ENCODE measurements at regions not wholly inside any gene's neighbourhood (a gene's known extent, or its start where the extent isn't known, plus 50 kb on each side); places are given as distances from the start of the nearest gene placed in this dataset.
"Not testable (repeated sequence)": the region's sequence is repeated elsewhere in the genome, so short reads cannot be mapped to it uniquely, and the experiment has no call there.

DNA sequence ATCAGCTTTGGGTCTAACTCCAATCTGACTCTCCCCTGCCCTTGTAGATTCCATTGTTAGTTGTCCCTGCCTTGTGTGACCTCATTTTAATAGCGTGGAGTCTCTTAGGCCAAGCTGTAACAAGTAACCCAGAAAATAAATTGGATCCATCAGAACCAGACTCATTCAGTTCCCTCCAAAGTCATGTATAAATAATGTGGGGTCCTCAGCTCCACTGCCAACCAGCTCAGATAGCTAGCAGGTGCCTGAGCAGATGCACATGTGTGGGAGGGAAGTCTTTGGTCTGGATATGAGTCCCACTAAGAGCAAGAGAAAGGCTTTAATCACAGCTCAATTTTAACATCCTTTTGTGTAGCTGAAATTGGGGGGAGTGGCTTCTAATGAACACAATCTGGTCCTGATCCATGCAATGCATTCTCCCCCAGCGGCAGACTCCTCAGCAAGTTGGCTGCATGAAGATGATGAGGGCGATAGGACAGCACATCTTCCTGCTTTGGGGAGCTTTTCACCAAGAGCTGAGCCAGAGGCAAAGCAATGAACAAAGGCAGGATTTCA lies 151.6 kb downstream of the ABCC12 start:
- DNase-seq (ENCODE audit: low read depth) = no peak

DNA sequence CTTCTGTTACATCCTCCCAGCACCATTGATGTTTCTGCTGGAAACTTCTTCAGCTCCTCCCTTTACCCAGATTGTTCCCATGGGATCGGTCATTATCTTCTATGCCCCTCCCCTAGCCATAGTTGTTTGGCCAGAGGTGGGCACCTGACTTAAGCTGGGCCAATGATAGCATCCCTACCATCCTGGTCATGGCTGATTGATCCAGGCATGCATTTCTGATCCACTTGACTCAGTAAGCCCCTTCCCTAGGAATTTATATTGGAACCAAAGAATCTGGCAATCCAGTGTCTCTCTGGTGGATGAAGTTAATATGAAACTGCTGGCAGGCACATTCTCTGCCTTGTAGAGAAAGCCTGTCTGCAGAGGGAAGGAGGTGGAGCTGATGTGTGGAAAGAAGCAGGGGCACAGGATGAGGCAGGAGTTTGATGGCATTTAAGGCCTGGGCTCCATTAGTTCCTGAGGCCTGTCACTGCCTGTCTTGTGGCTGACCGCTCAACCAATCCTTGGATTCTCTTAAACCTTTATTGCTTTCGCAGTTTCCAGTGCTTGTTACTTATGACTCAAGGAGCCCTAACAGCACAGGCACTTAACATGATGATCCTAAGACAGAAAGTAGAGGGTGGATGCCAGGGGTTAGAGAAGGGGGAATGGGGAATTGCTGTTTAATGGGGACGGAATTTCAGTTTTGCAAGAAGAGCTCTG lies 152.4 kb downstream of the ABCC12 start:
- DNase-seq (ENCODE audit: low read depth) = peak; percentile 28

DNA sequence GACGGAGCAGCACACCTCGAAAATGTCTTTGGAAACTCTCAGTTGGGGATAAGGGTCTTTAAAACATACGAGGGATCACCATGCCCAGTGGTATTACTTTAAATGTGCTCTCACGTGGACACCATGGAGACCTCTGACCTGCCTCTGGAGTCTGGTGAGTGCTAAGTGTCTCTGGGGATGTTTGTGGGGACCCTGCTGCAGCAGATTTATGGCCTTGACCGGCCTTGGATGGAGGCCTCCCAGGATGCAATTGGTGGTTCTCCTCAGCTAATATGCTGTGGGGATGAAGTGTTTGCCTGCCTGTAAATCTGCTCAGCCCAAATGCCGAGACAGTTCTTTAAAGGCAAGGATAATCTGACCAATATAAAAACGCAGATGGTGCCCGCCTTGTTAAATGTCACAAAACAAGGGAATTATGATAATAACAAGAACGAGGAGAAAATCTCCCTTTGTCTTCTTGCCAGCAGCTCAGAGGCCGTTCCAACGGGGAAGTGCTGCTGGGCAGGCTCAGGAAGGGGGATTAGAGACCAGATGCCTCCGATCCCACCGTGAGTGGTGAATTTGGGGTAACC lies 154.4 kb downstream of the ABCC12 start:
- no peak for DNase-seq (ENCODE audit: low read depth)

DNA sequence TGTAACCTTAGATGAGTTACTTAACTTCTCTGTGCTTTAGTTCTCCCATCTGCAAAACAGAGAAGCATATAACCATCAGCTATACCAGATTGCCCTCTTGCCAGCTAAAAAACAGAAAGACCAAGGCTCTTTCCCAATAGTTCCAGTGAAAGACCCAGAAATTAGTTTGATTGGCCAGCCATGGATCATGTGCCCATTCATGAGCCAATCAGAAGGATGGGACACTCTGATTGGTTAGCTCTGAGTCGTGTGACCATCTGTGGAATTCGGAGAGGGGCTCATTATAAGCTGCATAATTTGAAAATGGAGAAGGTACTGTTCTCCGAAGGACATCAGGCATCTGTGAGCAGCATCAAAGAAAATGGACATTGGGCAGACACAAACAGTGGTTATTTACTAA lies 155.2 kb downstream of the ABCC12 start:
- DNase-seq (ENCODE audit: low read depth) = no peak

DNA sequence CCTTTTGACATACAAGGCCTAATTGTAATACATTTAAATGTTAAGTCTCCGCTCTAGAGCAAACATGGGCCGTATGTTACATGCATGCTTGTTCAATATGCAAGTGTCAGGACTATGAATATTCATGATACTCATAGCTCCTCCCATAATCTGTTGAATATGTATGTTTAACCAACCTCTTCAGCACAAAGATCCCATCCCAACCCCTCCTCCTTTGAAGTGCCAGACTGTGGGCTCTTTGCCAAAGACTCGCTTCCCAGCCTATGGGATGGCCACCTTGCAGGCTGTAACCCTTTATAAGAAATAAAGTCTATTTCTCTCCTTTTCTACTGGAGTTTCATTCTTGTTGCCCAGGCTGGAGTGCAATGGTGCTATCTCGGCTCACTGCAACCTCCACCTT lies 156.2 kb downstream of the ABCC12 start:
- DNase-seq (ENCODE audit: low read depth) = no peak

DNA sequence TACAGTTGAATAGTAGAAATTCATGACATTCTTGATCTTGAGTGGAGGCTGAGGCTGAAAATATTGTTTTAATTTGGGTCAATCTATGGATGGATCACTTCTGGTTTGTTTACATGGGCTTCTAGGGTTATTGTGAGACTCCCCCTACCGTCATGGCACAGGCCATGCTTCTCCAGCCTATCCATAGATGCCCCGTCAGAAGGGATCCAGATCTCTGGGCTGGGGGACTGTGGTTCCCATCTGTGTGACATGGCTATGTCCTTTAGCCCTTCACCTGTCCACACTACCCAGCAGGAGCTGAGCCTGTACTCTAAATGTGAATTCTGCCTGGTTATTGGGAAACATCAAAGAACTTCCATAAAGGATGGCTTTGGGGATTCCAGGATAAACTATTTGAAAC lies 160.4 kb downstream of the ABCC12 start:
- no peak for DNase-seq (ENCODE audit: low read depth)

DNA sequence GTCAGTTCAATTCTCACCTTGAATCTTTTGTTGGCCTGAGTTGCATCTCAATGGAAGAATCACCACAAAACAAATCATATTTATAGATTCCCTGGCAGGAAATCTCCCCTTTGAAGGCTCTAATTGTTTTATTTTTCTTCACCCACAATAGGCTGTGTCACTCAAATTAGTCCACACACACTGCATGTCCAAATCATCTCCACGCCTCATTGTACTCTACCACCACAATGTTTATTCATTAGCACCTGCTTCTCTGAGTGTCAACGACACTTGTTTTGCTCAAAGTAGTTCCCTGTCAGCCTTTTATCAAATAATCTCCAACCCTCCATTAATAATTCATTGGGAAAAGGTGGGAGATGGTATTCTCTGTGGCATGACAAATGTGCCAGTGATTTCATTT lies 164.3 kb downstream of the ABCC12 start:
- no peak for DNase-seq (ENCODE audit: low read depth)

DNA sequence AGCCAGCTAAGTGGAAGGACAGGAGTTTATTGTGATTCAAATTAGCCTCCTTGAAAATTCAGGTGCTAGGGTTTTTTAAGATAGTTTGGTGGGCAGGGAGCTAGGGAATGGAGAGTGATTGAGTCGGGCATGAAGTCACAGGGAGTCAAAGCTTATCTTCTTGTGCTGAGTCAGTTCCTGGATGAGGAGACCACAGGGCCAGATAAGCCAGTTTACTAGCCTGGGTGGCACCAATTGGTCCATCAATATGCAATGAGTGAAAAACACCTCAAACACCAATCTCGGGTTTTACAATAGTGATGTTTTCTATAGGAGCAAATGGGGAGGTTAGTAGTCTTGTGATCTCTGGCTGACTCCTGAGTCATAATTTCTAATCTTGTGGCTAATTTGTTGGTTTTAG lies 165.1 kb downstream of the ABCC12 start:
- DNase-seq (ENCODE audit: low read depth) = peak; percentile 62

DNA sequence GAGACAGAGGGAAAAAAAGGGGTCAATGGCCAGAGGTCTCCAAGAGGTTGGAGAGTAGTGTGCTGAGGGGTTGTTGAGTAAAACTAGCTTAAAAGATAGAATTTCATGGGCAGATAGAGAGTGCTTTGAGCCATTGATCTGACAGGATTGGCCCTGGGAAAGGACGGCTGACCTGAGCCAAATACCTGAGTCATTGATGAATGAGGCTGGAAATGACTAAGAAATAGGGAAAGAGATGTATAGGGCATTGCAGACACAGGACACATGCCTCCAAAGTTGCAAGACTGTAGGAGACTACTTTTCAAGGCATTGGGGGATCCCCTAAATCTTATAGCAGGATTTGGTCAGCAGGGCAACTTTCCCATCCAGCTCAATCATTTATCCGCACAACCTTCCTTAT lies 168.7 kb downstream of the ABCC12 start:
- no peak for DNase-seq (ENCODE audit: low read depth)

DNA sequence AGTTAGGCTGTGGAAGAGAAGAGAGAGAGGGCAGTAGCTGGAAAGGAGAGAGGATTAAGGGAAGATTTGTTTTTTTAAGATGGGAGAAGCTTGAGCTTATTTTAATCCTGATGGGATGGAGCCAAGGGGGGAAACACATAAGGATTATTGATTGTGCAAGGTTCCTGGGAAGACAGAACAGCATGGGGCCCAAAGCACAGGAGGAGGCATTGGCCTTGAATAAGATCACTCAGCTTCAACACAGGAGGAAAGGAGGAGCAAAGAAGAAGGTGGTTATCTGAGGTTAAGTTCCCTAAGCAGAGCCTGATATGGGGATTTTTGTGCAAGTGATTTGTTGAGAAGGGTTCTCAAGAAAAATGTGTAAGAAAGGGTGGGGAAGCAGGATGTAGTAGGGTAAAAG lies 169.8 kb downstream of the ABCC12 start:
- DNase-seq (ENCODE audit: low read depth) = no peak

DNA sequence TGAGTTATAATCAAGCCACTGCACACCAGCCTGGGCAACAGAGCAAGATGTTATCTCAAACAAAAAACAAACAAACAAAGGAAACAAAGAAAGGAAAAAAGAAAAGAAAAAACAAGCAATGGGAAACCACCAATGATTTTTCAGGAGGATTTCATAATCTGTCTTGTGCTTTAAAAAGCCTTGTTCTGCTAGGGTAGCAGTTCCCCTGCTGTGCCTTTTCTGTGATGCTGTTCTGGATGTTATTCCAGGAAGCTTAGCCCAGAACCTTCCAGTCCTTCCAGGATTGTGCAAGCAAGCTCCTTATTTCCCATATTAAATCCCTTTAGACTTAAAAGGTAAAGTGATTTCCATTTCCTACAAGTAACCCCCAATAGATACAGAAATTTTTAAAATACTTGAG lies 171.1 kb downstream of the ABCC12 start:
- peak; percentile 64 for DNase-seq (ENCODE audit: low read depth)

DNA sequence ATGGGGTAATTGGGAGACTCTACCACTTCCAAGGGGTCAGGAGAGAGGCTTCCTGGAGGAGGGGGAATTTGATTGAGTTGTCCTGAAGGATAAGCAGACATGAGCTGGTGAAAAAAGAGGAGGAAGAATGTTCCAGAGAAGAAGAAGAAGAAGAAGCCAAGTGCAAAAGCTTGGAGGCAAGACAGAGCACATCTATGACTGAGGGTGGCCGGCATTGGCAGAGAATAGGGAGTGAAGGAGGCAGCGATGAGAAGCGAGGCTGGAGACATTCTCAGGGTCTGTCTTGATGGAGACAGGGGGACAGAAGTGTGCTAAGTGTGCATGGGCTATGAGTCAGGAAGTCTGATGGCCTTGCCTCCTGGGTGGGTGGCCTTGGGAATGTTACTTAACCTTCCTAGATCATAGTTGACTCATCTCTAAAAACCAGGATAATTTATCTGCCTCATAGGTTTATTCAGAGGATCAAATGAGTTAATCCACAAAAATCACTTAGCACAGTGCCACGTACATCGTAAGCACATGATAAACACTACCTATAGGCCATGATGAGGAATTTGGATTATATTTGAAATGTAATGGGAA lies 171.7 kb downstream of the ABCC12 start:
- DNase-seq (ENCODE audit: low read depth) = peak; percentile 71

DNA sequence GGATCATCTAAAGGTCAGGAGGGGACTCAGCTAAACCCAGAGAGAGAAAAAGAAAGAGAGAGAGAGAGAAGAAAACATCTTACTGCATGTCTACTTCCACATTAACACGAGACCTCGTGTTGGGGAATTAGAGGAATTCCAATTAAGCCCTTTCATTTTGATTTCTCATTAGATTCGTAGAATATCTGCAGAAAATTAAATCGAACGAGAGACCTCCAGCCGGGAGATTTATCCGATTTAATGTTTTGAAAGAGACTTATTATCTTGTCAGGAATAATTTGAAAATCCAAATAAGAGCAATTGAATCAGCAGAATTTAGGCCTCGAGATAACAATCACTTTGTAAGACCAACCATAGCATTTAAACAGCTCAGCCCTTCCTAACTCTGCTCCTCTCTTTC lies 175.6 kb downstream of the ABCC12 start:
- no peak for DNase-seq (ENCODE audit: low read depth)

DNA sequence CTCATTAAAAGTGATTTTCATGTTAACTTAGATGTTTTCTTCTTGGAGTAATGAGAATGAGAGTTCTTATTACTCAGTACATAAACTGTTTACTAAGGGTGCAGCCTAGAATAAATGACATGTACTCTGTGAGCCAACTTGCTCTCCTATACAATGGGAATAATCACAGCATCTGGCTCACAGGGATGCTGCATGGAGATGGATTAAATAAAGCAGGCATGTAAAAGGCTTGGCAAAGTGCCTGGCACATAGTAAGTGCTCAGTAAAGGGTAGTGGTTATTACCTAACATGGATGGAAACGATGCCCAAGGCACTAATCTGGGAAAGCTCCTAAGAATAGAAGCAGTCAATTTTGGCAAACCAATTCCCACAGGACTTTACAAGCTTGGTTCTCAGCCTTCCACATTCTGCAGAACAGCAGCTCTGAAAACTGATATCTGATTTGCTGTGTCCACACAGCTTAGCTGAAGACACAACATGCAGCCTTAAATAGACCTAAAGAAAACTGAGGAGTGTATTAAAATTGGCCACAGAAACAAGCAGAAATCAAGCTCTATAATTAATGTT lies 176.1 kb downstream of the ABCC12 start:
- peak; percentile 34 for DNase-seq (ENCODE audit: low read depth)

DNA sequence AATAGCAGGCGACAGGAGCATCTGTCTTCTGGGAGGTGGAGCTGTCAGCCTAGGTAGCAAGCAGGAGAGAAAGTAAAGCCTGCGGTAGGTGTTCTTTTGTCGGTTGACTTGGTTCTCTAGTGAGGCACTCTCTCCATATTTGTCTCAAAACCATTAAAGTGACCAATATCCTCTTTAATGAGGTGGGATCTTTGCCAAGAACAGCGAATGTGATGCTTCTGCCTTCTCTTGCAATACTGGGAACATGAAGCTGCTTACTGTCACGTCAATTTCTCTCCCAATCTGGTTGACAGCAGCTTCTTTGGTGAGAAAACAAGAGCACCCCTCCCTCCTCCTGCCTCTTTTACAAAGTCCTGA lies 176.7 kb downstream of the ABCC12 start:
- DNase-seq (ENCODE audit: low read depth) = peak; percentile 30

DNA sequence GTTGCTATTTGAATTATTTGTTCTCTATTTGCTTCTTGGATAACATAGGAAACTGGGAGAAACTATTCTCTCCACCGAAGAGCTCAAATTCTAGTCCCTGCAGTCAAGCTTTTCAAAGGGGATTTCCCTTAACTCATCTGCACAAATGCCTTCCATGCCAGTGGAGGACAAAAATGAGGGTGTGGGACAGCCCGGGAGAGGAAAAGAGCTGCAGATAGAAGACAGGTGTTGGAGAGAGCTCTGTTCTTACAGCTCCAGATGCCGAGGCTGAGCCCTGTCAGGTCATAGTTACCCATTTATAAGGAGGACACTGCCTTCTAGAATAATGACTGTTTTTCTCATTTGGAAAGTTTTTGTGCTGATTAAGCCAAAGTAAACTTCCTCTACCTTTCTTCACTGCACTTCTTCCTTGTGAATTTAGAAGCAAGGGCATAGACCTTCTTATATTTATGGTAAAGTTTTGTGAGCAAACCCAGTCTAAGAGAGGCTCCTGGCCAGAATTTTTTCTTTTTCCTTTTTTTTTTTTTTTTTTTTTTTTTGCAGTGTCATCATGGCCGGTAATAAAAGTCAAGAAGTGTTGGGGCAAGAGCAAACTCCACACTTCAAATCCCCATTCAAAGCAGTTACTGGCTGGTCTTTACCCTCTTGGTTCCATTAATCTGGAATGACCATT lies 177.2 kb downstream of the ABCC12 start:
- peak; percentile 24 for DNase-seq (ENCODE audit: low read depth)

DNA sequence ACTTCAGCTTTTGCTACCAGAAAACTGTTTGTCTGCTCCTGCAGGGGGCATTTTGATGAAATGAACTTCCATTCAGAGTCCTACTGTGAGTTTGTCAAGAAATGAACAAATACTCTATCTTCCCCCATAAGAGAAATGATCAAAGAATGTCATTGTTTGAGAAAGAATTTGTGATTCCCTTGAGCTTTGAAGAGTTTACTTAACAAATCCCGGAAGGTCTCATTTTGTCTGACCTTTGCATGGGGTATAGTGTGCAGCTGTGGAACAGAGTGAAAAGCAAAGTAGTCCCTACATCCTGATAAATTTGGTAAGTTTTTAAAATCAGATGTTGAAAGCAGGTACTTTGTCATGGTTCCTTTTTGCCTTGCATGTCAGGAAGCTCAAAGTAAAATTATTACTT lies 178.0 kb downstream of the ABCC12 start:
- no peak for DNase-seq (ENCODE audit: low read depth)

DNA sequence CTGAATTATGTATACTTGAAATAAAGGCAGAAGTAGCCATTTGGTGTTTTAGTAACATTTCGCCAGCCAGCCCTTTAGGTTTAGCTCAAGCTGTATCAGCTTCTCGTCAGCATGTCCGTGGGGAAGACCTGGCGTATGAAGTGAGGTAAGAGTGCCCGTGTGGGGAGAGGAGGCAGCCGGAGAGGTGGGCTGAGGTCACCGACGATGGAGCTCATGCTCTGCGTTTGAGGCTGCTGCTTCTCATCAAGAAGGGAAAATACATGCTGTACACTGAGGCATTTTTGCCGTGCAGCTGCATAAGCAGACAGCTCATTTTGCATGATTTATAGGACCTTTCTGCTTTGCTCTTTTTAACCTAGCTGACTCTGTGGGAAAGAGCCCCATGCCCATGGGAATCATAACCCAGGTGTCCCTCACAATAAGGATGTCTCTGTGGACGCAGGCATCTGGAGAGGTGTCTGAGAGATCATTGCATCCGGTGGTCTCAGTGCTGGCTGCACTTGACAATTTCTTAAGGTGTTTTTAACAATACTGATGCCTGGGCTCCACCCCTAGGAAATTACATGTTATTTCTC lies 179.1 kb downstream of the ABCC12 start:
- no peak for DNase-seq (ENCODE audit: low read depth)

DNA sequence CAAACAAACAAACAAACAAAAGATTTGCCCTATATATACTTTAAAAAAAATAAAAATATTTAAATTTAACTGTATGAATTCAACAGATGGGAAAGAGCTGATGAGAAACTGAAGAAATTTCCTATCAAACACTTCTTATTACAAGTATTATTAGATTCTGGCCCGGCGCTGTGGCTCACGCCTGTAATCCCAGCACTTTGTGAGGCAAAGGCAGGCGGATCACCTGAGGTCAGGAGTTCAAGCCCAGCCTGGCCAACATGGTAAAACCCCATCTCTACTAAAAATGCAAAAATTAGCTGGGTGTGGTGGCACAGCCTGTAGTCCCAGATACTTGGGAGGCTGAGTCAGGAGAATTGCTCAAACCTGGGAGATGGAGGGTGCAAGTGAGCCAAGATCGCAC lies 180.8 kb downstream of the ABCC12 start:
- DNase-seq (ENCODE audit: low read depth) = not testable (repeated sequence)

DNA sequence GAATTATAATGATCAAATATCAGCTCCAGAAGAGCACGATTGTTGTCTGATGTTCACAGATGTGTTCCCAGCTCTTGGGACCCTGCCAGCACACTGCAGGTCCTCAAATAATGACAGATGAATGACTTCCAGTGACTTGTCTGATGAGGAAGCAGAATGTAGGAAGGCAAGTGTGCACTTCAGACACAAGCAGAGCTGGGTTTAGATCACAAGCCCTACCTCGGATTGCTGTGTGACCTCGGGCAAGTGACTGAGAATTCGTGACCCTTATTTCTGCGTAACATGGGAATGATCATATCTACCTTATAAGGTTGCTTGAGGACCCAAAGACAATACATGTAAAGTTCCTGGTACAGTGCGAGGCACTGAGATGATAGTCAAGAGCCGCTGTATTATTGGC lies 182.2 kb downstream of the ABCC12 start:
- no peak for DNase-seq (ENCODE audit: low read depth)

DNA sequence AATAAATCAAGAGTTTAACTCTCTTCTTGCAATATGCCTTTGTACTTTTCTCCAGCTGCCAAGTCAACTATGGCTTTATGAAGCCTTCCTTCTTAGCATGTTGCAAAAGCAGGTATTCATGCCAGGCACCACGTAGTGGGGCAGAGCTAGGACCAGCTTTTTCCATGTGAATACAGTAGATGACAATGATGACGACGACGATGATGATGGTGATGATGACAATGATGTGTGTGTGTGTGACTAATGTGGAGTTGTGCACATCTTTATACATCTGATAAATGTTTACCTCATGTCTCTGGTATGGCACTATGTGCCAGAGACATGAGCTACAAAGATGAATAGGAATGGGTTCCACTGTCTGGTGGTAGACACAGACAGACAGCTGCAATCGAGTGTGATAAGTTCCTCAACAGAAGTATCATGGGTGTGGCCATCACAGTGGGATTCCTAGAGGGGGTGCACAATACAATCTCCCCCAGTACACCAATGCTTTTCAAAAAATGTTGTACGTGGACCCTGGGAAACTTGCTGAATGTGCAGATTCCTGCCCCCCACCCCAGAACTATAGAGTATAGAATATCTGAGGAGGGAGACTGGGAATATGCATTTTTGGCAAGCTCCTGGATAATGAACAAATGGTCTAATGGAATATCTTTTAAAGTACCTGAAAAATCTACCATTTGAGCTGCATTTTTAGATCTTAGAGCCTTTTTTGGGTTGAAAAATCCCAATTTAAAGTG lies 183.4 kb downstream of the ABCC12 start:
- no peak for DNase-seq (ENCODE audit: low read depth)
